Activated naive CD4-positive, alpha-beta T cell treated with anti-CD3 and anti-CD28 coated beads, Interleukin-2, amount 50 U/mL, for 72 hours (primary cell): ENCODE measurements at regions not wholly inside any gene's neighbourhood (a gene's known extent, or its start where the extent isn't known, plus 50 kb on each side); places are given as distances from the start of the nearest gene placed in this dataset.

Experiments used
- ATAC-seq, 2 donors: fragments of 150-1000 bp; cut with Tn5 transposase; 2 replicates each; pipeline ENCODE4 v1.10.0; 2021; ENCODE audit warnings: mild to moderate bottlenecking in 2 of 2, moderate library complexity in 2 of 2
- DNase-seq, 2 donors: peaks; one replicate each; pipeline ENCODE4 v3.0.0; 2021 to 2022; ENCODE audit warnings: low spot score in 2 of 2
- H3K27ac Mint-ChIP-seq, 2 donors: one replicate each; pipeline ENCODE4 v1.8.0; 2022; ENCODE audit warnings: mild to moderate bottlenecking in 2 of 2, mixed read lengths in 2 of 2
- H3K36me3 Mint-ChIP-seq, 2 donors: one replicate each; pipeline ENCODE4 v1.8.0; 2022; ENCODE audit warnings: mixed read lengths in 2 of 2
- H3K9me3 Mint-ChIP-seq, 2 donors: one replicate each; pipeline ENCODE4 v1.8.0; 2022; ENCODE audit warnings: mixed read lengths in 2 of 2

GRCh38 chr2:103222969-103223368, 461.1 kb downstream of the TMEM182 start:
- H3K27ac Mint-ChIP-seq: no peak overlapping the region
- peaks cover 4% of the 10 kb centered on the region in 2 donors for H3K9me3 Mint-ChIP-seq
- H3K36me3 Mint-ChIP-seq: no peaks in the 10 kb centered on the region
- no peak for DNase-seq
- ATAC-seq: no peak

GRCh38 chr2:103230796-103231195, 469.0 kb downstream of the TMEM182 start:
- H3K27ac Mint-ChIP-seq: no peak overlapping the region
- H3K36me3 Mint-ChIP-seq: no peaks in the 10 kb centered on the region
- no peak for ATAC-seq

GRCh38 chr2:103232865-103233264, 471.0 kb downstream of the TMEM182 start:
- Mint-ChIP-seq H3K9me3 (peaks cover 0 to 15% of the 10 kb centered on the region in 2 donors), H3K27ac (no peak overlapping the region), H3K36me3 (no peaks in the 10 kb centered on the region)
- ATAC-seq (no peak), DNase-seq (no peak)

More at GRCh38 chr2:103230796-103231195, 469.0 kb downstream of the TMEM182 start:
- DNase-seq: no peak
- H3K9me3 Mint-ChIP-seq: peaks cover 0 to 9% of the 10 kb centered on the region in 2 donors

GRCh38 chr2:103233691-103234090, 471.9 kb downstream of the TMEM182 start:
- no peak for DNase-seq
- H3K27ac Mint-ChIP-seq: no peak overlapping the region
- peaks cover 7 to 20% of the 10 kb centered on the region in 2 donors for H3K9me3 Mint-ChIP-seq
- peaks cover 0 to 6% of the 10 kb centered on the region in 2 donors for H3K36me3 Mint-ChIP-seq
- no peak for ATAC-seq

- Mint-ChIP-seq H3K9me3 (peaks cover 11 to 15% of the 10 kb centered on the region in 2 donors), H3K27ac (no peak overlapping the region), H3K36me3 (peaks cover 0 to 7% of the 10 kb centered on the region in 2 donors)
- no peak for DNase-seq
- ATAC-seq: no peak
These were observed 473.5 kb downstream of the TMEM182 start for GRCh38 chr2:103235283-103235682.

- DNase-seq: no peak
- ATAC-seq: no peak
- H3K27ac Mint-ChIP-seq: no peak overlapping the region
- H3K36me3 Mint-ChIP-seq: no peaks in the 10 kb centered on the region
- H3K9me3 Mint-ChIP-seq: peaks cover 6 to 10% of the 10 kb centered on the region in 2 donors
These were observed 487.6 kb downstream of the TMEM182 start for GRCh38 chr2:103249462-103249861.

- Mint-ChIP-seq H3K36me3 (no peaks in the 10 kb centered on the region), H3K27ac (no peak overlapping the region), H3K9me3 (peaks cover 10% of the 10 kb centered on the region in 2 donors)
- DNase-seq: no peak
- no peak for ATAC-seq
These were observed 490.9 kb downstream of the TMEM182 start for GRCh38 chr2:103252781-103253180.

- Mint-ChIP-seq H3K27ac (no peak overlapping the region), H3K9me3 (peaks cover 10% of the 10 kb centered on the region in 2 donors), H3K36me3 (no peaks in the 10 kb centered on the region)
- DNase-seq (no peak), ATAC-seq (no peak)
These were observed 492.8 kb downstream of the TMEM182 start for GRCh38 chr2:103254611-103255010.

GRCh38 chr2:103264058-103264768, 502.4 kb downstream of the TMEM182 start:
- no peaks in the 10 kb centered on the region for H3K36me3 Mint-ChIP-seq

GRCh38 chr2:103265521-103265920, 503.7 kb downstream of the TMEM182 start:
- ATAC-seq: no peak
- no peak overlapping the region for H3K27ac Mint-ChIP-seq
- H3K9me3 Mint-ChIP-seq: peaks cover 27 to 32% of the 10 kb centered on the region in 2 donors
- no peaks in the 10 kb centered on the region for H3K36me3 Mint-ChIP-seq
- no peak for DNase-seq

More at GRCh38 chr2:103264058-103264768, 502.4 kb downstream of the TMEM182 start:
- ATAC-seq (no peak), DNase-seq (no peak)
- Mint-ChIP-seq H3K9me3 (peaks cover 27% of the 10 kb centered on the region in 2 donors), H3K27ac (no peak overlapping the region)

- Mint-ChIP-seq H3K36me3 (no peaks in the 10 kb centered on the region), H3K9me3 (peaks cover 24 to 28% of the 10 kb centered on the region in 2 donors), H3K27ac (peak overlapping the region in 1 of 2 donors; percentile 63)
- DNase-seq (no peak), ATAC-seq (no peak)
These were observed 507.1 kb downstream of the TMEM182 start for GRCh38 chr2:103268841-103269498.

GRCh38 chr2:103276869-103277268, 515.0 kb downstream of the TMEM182 start:
- Mint-ChIP-seq H3K27ac (no peak overlapping the region), H3K9me3 (peaks cover 4 to 11% of the 10 kb centered on the region in 2 donors), H3K36me3 (no peaks in the 10 kb centered on the region)
- ATAC-seq: no peak
- DNase-seq: no peak

- no peak for DNase-seq
- Mint-ChIP-seq H3K9me3 (peaks cover 10% of the 10 kb centered on the region in 2 donors), H3K36me3 (no peaks in the 10 kb centered on the region), H3K27ac (no peak overlapping the region)
- no peak for ATAC-seq
These were observed 522.9 kb downstream of the TMEM182 start for GRCh38 chr2:103284750-103285149.

GRCh38 chr2:103285354-103285753, 523.5 kb downstream of the TMEM182 start:
- DNase-seq (no peak), ATAC-seq (no peak)
- H3K36me3 Mint-ChIP-seq: no peaks in the 10 kb centered on the region
- H3K27ac Mint-ChIP-seq: no peak overlapping the region
- H3K9me3 Mint-ChIP-seq: peaks cover 6 to 7% of the 10 kb centered on the region in 2 donors

- DNase-seq (no peak), ATAC-seq (no peak)
- peaks cover 6 to 7% of the 10 kb centered on the region in 2 donors for H3K9me3 Mint-ChIP-seq
- no peak overlapping the region for H3K27ac Mint-ChIP-seq
- H3K36me3 Mint-ChIP-seq: no peaks in the 10 kb centered on the region
These were observed 525.9 kb downstream of the TMEM182 start for GRCh38 chr2:103287746-103288145.

- peaks cover under 1 to 12% of the 10 kb centered on the region in 2 donors for H3K9me3 Mint-ChIP-seq
- no peak for DNase-seq
- H3K36me3 Mint-ChIP-seq: peaks cover 0 to 6% of the 10 kb centered on the region in 2 donors
- ATAC-seq: no peak
- H3K27ac Mint-ChIP-seq: no peak overlapping the region
These were observed 526.9 kb downstream of the TMEM182 start for GRCh38 chr2:103288696-103289095.

- Mint-ChIP-seq H3K27ac (no peak overlapping the region), H3K9me3 (peaks cover 0 to 12% of the 10 kb centered on the region in 2 donors), H3K36me3 (peaks cover 0 to 7% of the 10 kb centered on the region in 2 donors)
- ATAC-seq: no peak
- no peak for DNase-seq
These were observed 527.4 kb downstream of the TMEM182 start for GRCh38 chr2:103289105-103289725.
